Gastroesophageal sphincter (tissue), 3 donors: ENCODE measurements at regions not wholly inside any gene's neighbourhood (a gene's known extent, or its start where the extent isn't known, plus 50 kb on each side); places are given as distances from the start of the nearest gene placed in this dataset.

Source experiments
- EP300 ChIP-seq: sonication (generic); formaldehyde crosslinking; IDR thresholded peaks from one replicate; pipeline ENCODE4 v1.6.1; 2017; ENCODE audit warnings: antibody characterized with exemption, mild to moderate bottlenecking
- POLR2AphosphoS5 ChIP-seq: sonication (generic); formaldehyde crosslinking; IDR thresholded peaks from one replicate; pipeline ENCODE4 v1.6.1; 2017; ENCODE audit warnings: antibody characterized with exemption
- TF ChIP-seq, protein P1 (sequence below), 4 experiments: fragments of 200-600 bp in 2 of 4; fragments of 450-650 bp in 2 of 4; sonication (generic) in 1 of 4; IDR thresholded peaks; one replicate each; pipeline ENCODE4 v1.5.1; 2017 to 2019; ENCODE audit warnings: antibody characterized with exemption in 4 of 4, mild to moderate bottlenecking in 2 of 4, moderate library complexity in 2 of 4

DNA sequence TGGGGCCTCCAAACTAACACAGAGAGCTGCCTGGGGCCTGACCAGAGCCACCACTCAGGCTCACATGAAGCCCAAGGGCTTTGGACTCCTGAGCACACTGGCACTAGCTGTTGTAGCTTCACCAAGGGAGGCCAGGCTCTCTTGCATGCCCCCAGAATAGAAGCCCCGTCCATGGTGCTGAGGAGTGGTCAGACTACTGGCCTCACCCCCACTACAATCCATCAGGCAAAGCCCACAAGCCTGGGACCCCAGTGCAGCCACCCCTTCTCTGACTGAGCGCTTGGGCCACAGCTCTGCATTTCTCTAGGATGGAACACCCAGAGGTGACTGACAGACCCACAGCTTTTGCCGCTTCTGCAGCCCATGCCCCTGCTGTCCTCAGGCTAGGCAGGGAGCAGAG is 180.8 kb downstream of the PYDC2 start:
- TF ChIP-seq, protein P1, sequence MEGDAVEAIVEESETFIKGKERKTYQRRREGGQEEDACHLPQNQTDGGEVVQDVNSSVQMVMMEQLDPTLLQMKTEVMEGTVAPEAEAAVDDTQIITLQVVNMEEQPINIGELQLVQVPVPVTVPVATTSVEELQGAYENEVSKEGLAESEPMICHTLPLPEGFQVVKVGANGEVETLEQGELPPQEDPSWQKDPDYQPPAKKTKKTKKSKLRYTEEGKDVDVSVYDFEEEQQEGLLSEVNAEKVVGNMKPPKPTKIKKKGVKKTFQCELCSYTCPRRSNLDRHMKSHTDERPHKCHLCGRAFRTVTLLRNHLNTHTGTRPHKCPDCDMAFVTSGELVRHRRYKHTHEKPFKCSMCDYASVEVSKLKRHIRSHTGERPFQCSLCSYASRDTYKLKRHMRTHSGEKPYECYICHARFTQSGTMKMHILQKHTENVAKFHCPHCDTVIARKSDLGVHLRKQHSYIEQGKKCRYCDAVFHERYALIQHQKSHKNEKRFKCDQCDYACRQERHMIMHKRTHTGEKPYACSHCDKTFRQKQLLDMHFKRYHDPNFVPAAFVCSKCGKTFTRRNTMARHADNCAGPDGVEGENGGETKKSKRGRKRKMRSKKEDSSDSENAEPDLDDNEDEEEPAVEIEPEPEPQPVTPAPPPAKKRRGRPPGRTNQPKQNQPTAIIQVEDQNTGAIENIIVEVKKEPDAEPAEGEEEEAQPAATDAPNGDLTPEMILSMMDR (IDR thresholded peaks at IDR 0.05), result no peak
- no peak for TF ChIP-seq EP300
- TF ChIP-seq POLR2AphosphoS5, result no peak
